Stimulated activated CD8-positive, alpha-beta memory T cell treated with anti-CD3 and anti-CD28 coated beads, Interleukin-15, amount 100 ng/mL, for 24 hours (primary cell): ENCODE measurements at regions not wholly inside any gene's neighbourhood (a gene's known extent, or its start where the extent isn't known, plus 50 kb on each side); places are given as distances from the start of the nearest gene placed in this dataset.

Experiments used
- DNase-seq: peaks from one replicate; pipeline ENCODE4 v3.0.0-alpha.2; 2020; ENCODE audit warnings: low read depth

- no peak for DNase-seq
Observed at GRCh38 chr4:24287096-24287495, 297.3 kb downstream of the DHX15 start.

GRCh38 chr4:24285759-24286158 is 298.6 kb downstream of the DHX15 start:
- DNase-seq = no peak

GRCh38 chr4:24282446-24282845 is 301.9 kb downstream of the DHX15 start:
- no peak for DNase-seq

GRCh38 chr4:24279911-24280375 is 304.4 kb downstream of the DHX15 start:
- no peak for DNase-seq

GRCh38 chr4:24279469-24279868 is 304.9 kb downstream of the DHX15 start:
- DNase-seq = no peak

- no peak for DNase-seq
Observed at GRCh38 chr4:24278693-24279092, 305.7 kb downstream of the DHX15 start.

- no peak for DNase-seq
Observed at GRCh38 chr4:24274381-24274941, 309.9 kb downstream of the DHX15 start.

- no peak for DNase-seq
Observed at GRCh38 chr4:24273136-24273535, 311.2 kb downstream of the DHX15 start.

- DNase-seq = no peak
Observed at GRCh38 chr4:24266951-24267722, 317.2 kb downstream of the DHX15 start.

- no peak for DNase-seq
Observed at GRCh38 chr4:24265989-24266388, 318.4 kb downstream of the DHX15 start.

- DNase-seq = no peak
Observed at GRCh38 chr4:24262616-24263015, 321.7 kb downstream of the DHX15 start.

- no peak for DNase-seq
Observed at GRCh38 chr4:24262084-24262483, 322.3 kb downstream of the DHX15 start.

GRCh38 chr4:24260923-24261564 is 323.3 kb downstream of the DHX15 start:
- DNase-seq = no peak

- no peak for DNase-seq
Observed at GRCh38 chr4:24260133-24260715, 324.1 kb downstream of the DHX15 start.

- DNase-seq = no peak
Observed at GRCh38 chr4:24256547-24256946, 327.8 kb downstream of the DHX15 start.

- no peak for DNase-seq
Observed at GRCh38 chr4:24256066-24256465, 328.3 kb downstream of the DHX15 start.

- no peak for DNase-seq
Observed at GRCh38 chr4:24252121-24252520, 332.2 kb downstream of the DHX15 start.

GRCh38 chr4:24251589-24251988 is 332.8 kb downstream of the DHX15 start:
- no peak for DNase-seq

GRCh38 chr4:24249972-24250371 is 334.4 kb downstream of the DHX15 start:
- no peak for DNase-seq

GRCh38 chr4:24248674-24249630 is 335.4 kb downstream of the DHX15 start:
- no peak for DNase-seq

GRCh38 chr4:24245491-24245820 is 338.9 kb downstream of the DHX15 start:
- DNase-seq = no peak
